G401 (cell line): ENCODE measurements at regions not wholly inside any gene's neighbourhood (a gene's known extent, or its start where the extent isn't known, plus 50 kb on each side); places are given as distances from the start of the nearest gene placed in this dataset.

Experiments
- DNase-seq: peaks from one replicate; pipeline ENCODE4 v3.0.0-alpha.2; 2015; ENCODE audit warnings: low spot score
- in situ Hi-C: cut with HindIII; loops from 2 replicates; pipeline ENCODE4 v1.10.0; 2016; ENCODE audit warnings: low sequenced_read_pairs, mixed read lengths

- in situ Hi-C loops, result no loop called here
These were observed 1091.8 kb upstream of the NXPH2 start for GRCh38 chr2:139872032-139872431.

DNA sequence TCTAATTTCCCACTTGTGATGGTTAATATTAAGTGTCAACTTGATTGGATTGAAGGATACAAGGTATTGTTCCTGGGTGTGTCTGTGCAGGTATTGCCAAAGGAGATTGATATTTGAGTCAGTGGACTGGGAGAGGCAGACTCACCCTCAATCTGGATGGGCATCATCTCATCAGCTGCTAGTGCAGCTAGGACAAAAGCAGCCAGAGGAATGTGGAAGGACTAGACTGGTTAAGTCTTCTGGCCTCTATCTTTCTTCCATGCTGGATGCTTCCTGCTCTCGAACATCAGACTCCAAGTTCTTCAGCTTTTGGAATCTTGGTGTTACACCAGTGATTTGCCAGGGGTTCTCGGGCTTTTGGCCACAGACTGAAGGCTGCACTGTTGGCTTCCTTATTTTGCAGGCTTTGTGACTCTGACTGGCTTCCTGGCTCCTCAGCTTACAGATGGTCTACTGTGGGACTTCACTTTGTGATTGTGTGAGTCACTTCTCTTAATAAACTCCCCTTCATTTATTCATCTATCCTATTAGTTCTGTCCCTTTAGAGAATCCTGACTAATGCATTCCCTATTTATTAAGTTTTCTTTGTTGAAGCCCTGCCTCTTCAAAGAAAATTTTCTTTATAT lies 1087.5 kb upstream of the NXPH2 start:
- in situ Hi-C loops, result no loop called here
- DNase-seq, result no peak

More at GRCh38 chr2:139872032-139872431, 1091.8 kb upstream of the NXPH2 start:
- no peak for DNase-seq

DNA sequence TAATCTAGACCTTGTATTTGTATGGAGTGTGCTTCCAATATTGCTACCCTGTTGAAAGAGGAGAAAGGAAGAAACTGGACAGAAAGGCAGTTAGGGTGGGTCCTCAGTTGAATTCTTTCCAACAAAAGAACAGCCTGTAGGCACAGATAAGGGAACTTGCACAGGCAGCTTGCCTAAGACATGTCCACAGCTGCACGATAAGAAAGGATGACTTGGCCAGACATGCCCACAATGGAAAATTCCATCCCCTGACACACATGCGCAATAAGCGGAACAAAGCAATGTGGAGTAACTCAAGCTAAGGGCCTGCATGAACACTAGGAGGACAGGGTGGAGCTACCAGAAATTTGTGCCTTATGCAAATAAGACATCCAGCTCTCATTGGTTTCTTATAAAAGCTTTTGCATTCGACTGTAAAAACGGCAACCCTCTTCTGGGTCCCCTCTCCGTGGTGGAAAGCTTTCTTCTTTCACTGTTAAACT lies 1084.7 kb upstream of the NXPH2 start:
- in situ Hi-C loops, result no loop called here
- no peak for DNase-seq

DNA sequence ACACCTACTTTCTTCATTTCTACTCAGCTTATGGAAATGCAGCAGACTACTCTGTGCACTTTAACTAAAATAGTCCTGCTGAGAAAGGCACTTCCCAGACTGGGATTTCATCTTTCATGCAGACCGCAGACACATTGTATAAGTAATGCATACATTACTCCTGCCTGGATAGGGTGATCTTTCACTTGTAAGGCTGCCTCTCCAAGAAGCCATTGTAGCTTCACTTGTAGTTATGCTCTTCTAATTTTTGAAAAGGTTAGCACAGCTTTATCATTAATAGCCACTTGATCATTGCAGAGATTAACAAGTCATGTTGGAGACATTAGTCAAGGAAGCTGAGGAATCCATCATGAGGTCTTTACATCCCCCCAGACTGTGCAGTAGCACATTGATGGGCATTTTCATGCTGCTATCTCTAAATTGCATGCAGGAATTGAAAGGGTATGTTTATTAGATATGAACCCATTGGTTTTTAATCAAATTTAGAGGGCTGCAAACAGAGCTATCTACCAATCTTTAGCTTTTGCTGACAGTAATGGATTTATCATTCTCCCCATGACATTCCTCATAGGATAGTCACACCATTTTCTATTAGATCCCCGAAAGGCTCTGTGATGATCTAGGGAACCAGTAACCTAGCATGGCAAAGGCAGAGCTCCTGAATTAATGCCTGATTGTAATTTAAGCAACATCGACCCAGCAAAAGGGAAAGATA lies 1074.7 kb upstream of the NXPH2 start:
- in situ Hi-C loops, result no loop called here
- no peak for DNase-seq

- DNase-seq, result no peak
- in situ Hi-C loops, result no loop called here
These were observed 1070.2 kb upstream of the NXPH2 start for GRCh38 chr2:139850254-139850890.

DNA sequence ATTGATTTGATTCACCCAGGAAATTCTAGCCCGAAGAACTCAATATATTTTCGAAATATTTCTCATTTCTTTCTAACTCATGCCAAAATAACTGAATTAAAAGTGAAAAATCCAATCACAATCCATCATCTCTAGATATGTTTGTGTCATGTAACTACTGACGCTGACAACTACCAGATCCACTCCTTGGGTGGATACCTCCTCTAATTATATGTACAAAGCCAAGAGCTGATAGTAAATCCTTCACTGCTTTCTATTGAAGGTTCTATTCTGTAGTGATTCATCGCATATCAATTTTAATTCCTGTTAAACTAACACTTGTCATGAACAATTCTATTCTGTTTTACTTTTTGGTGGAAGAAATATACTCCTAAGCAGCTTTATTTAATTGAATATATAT lies 1056.6 kb upstream of the NXPH2 start:
- DNase-seq, result no peak
- in situ Hi-C loops, result no loop called here

DNA sequence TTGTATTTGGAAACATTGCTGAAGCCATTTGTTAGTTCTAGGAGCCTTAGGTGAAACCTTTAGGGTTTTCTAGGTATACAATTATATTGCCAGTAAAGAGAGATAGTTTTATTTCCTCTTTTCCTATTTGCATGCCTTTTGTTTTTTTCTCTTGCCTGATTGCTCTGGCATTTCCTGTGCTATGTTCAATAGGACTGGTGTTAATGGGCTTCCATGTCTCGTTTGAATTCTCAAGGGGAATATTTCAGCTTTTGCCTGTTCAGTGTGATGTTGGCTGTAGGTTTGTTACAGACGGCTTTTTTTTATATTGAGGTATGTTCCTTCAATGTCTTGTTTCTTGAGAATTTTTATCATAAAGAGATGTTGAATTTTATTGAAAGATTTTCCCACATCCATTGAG lies 1054.9 kb upstream of the NXPH2 start:
- in situ Hi-C loops, result no loop called here
- DNase-seq, result no peak

- no peak for DNase-seq
- in situ Hi-C loops, result no loop called here
These were observed 1047.8 kb upstream of the NXPH2 start for GRCh38 chr2:139828011-139828410.

GRCh38 chr2:139825726-139826125 lies 1045.5 kb upstream of the NXPH2 start:
- in situ Hi-C loops, result no loop called here

DNA sequence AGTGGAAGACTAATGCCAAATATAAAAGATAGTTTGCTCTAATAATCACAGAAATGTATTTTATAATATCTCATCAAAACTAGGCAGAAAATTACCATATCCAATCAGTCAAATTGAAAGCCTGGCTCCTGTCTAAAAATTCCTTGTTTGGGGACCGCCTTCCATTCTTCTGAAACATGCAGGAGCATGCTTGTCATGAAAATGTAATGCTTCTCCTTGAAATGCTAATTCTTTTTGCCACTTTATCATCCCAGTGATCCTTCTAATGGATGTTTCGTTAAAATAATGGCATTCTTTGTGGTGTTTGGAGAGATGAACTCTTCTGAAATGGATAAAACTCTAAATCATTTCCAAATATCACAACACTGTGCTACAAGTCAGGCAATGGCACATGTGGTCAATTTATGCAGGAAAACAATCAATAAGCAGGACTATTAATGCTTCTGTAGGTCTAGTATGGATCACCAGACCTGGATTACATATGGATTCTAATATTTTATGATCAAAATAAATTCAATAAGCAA lies 1039.1 kb upstream of the NXPH2 start:
- in situ Hi-C loops, result no loop called here
- DNase-seq, result no peak

More at GRCh38 chr2:139825726-139826125, 1045.5 kb upstream of the NXPH2 start:
- no peak for DNase-seq

DNA sequence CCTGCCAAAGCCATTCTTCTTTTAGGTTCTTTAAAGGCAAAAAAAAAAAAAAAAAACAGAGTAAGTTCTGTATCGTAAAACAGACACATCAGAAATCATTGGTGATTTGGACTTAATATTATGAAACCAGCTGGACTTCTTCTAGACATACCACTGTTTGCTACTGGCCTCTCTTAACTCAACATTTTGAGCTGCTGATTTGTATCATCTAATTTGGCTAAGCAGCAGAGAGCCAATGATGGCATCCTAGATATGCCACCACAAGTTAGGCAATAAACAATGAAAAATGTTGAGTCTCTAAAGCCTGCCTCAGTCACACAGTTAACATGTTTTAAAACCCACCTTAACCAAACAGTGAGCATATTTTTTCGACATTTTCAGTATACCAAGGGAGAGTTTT lies 1034.3 kb upstream of the NXPH2 start:
- in situ Hi-C loops, result no loop called here
- no peak for DNase-seq

- in situ Hi-C loops, result no loop called here
- peak; percentile 32 for DNase-seq
These were observed 1033.2 kb upstream of the NXPH2 start for GRCh38 chr2:139813340-139813739.

DNA sequence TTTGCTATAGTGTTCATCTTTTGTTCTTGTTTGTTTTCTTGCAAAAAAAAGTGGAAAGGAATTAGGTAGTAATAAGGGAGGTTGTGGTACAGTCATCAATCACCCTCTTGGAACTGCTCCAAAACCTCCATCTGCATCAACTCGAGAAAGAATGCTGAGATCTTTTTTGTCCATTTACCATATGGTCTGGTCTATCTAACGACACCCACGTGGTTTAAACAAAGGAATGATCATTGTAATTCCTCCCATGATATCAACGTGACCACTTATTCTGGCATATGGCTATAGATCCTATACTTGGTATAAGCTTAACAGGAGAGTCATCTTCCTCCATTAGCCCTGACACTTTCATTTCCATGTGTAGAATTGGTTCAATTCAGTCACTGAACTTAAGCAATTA lies 1025.3 kb upstream of the NXPH2 start:
- no peak for DNase-seq
- in situ Hi-C loops, result no loop called here

DNA sequence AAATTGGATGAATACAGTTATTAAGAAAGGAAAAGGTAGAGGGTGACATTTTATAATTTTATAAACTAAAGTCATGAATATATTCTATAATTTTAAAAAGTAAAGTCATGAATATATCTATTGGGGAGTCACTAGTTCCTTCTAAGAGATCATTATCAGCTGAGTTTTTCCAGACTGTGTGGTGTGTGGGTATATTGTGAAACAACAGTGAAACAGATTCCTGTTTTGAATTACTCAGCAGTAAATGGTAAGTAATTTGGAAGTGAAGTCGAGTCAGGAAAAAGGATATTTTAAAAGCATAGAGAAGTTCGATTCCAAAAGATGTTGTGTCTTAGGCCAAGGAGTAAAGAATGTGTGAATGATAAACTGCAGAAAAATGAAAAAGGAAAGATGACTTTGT lies 1018.2 kb upstream of the NXPH2 start:
- in situ Hi-C loops, result no loop called here
- DNase-seq, result no peak

- peak; percentile 63 for DNase-seq
- in situ Hi-C loops, result no loop called here
These were observed 1010.9 kb upstream of the NXPH2 start for GRCh38 chr2:139790807-139791752.

- in situ Hi-C loops, result no loop called here
- DNase-seq, result no peak
These were observed 1009.9 kb upstream of the NXPH2 start for GRCh38 chr2:139790136-139790535.

DNA sequence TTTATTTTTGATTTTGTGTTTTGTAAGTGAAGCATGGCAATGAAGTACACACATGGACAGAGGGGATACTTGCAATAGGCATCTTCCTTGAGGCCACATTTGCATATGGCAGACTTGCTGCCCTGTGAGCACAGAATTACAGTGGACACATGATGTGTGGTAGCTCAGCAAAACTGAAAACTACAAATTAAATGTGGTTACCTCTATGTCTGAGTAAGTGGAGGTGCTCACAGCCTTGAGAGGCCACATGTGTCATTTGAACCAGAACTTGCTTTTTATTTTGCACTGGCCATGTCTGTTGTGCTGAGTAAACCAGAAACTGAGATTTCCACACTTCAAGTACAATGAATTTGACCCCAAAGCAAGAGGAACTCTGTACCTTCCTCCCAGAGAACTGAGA lies 998.5 kb upstream of the NXPH2 start:
- in situ Hi-C loops, result no loop called here
- DNase-seq, result no peak

- no peak for DNase-seq
- in situ Hi-C loops, result no loop called here
These were observed 993.6 kb upstream of the NXPH2 start for GRCh38 chr2:139773720-139774277.

- in situ Hi-C loops, result no loop called here
These were observed 989.4 kb upstream of the NXPH2 start for GRCh38 chr2:139769633-139770032.

More at GRCh38 chr2:139769633-139770032, 989.4 kb upstream of the NXPH2 start:
- no peak for DNase-seq
